Stomach (tissue), 8 donors: ENCODE measurements at regions not wholly inside any gene's neighbourhood (a gene's known extent, or its start where the extent isn't known, plus 50 kb on each side); places are given as distances from the start of the nearest gene placed in this dataset.

Experiments used
- DNase-seq, 2 donors: peaks; one replicate each; pipeline versions ENCODE4 v3.0.0 to v3.0.0-alpha.2; 2013 to 2019
- H3K27ac ChIP-seq, 5 donors: fragments of 200-600 bp in 4 of 5; sonication (generic) in 4 of 5; one replicate each; pipeline ENCODE4 v1.5.1; 2013 to 2019; ENCODE audit warnings: mild to moderate bottlenecking in 1 of 5, moderate library complexity in 1 of 5
- H3K27me3 ChIP-seq, 3 donors: fragments of 200-600 bp; sonication (generic); one replicate each; pipeline ENCODE4 v1.5.1; 2017 to 2019; ENCODE audit warnings: mixed run types in 1 of 3
- H3K36me3 ChIP-seq, 4 donors: fragments of 200-600 bp; sonication (generic); 1 replicate in 3 of 4; 2 replicates in 1 of 4; pipeline ENCODE4 v1.5.1; 2016 to 2019
- H3K4me1 ChIP-seq, 4 donors: fragments of 200-600 bp; sonication (generic); one replicate each; pipeline ENCODE4 v1.5.1; 2016 to 2019
- H3K4me3 ChIP-seq, 4 donors: fragments of 200-600 bp; sonication (generic) in 3 of 4; one replicate each; pipeline ENCODE4 v1.5.1; 2016 to 2019; ENCODE audit warnings: mild to moderate bottlenecking in 1 of 4
- H3K9me3 ChIP-seq, 4 donors: fragments of 200-600 bp; sonication (generic); one replicate each; pipeline ENCODE4 v1.5.1; 2016 to 2019
- CTCF ChIP-seq, 7 experiments: fragments of 450-650 bp in 4 of 7; fragments of 200-600 bp in 3 of 7; sonication (generic) in 3 of 7; IDR thresholded peaks; one replicate each; pipeline ENCODE4 v1.5.1; 2016 to 2019; ENCODE audit warnings: antibody characterized with exemption in 7 of 7, control low read depth in 2 of 7, mild to moderate bottlenecking in 1 of 7
- EP300 ChIP-seq: sonication (generic); formaldehyde crosslinking; IDR thresholded peaks from one replicate; pipeline ENCODE4 v1.6.1; 2017; ENCODE audit warnings: antibody characterized with exemption
- POLR2A ChIP-seq, 4 donors: fragments of 450-650 bp; IDR thresholded peaks; one replicate each; pipeline ENCODE4 v1.6.1; 2016; ENCODE audit warnings: antibody characterized with exemption in 4 of 4, control low read depth in 2 of 4, mild to moderate bottlenecking in 1 of 4, moderate library complexity in 1 of 4
- POLR2AphosphoS5 ChIP-seq, 3 donors: sonication (generic); formaldehyde crosslinking; IDR thresholded peaks; one replicate each; pipeline ENCODE4 v1.6.1; 2016; ENCODE audit warnings: antibody characterized with exemption in 3 of 3
- WGBS, 5 donors: extraction: QIAGEN DNeasy Blood & Tissue Kit in 3 of 5; methylation state at CpG; one replicate each; pipeline versions ENCODE4 v1.1.5 to v1.1.7; 2013 to 2018; 5-methylcytosine and 5-hydroxymethylcytosine counted together
- intact Hi-C: fragments of 100-400 bp; cut with DNase I; formaldehyde crosslinking; loops from one replicate; pipeline ENCODE4 v1.15.1; 2023; ENCODE audit warnings: low total_unique reads
- donor health status: healthy with polysubstance abuse.
- donor health status: Bipolar disorder and iron deficiency.
- donor health status: healthy.

- H3K27me3 ChIP-seq: no peaks in the 10 kb centered on the region
- peaks cover 0 to 12% (median 0%) of the 10 kb centered on the region in 4 donors for H3K9me3 ChIP-seq
- H3K36me3 ChIP-seq: no peaks in the 10 kb centered on the region
- no peaks in the 10 kb centered on the region for H3K4me1 ChIP-seq
- no peak overlapping the region for H3K4me3 ChIP-seq
- no peak for DNase-seq
- TF ChIP-seq CTCF (IDR thresholded peaks at IDR 0.05) (no peak), EP300 (no peak), POLR2AphosphoS5 (IDR thresholded peaks at IDR 0.05) (no peak), POLR2A (IDR thresholded peaks at IDR 0.05) (no peak)
- intact Hi-C loops: no loop called here
- no peak overlapping the region for H3K27ac ChIP-seq
- 71 to 90% (median 79%) methylated on average over 2 of the region's 2 CpGs for WGBS, 5 donors
Measured at GRCh38 chr4:96736352-96736889, 896.5 kb downstream of the PDHA2 start.

- intact Hi-C loops: no loop called here
- no peak for TF ChIP-seq POLR2AphosphoS5 (IDR thresholded peaks at IDR 0.05)
- no peak for TF ChIP-seq EP300
- no peak for TF ChIP-seq CTCF (IDR thresholded peaks at IDR 0.05)
Measured at GRCh38 chr4:96739101-96739500, 899.2 kb downstream of the PDHA2 start.

GRCh38 chr4:96742332-96743014, 902.6 kb downstream of the PDHA2 start:
- H3K4me1 ChIP-seq: no peaks in the 10 kb centered on the region
- intact Hi-C loops: no loop called here
- peaks cover 0 to 10% (median 7%) of the 10 kb centered on the region in 4 donors for H3K9me3 ChIP-seq
- H3K4me3 ChIP-seq: no peak overlapping the region
- no peak overlapping the region for H3K27ac ChIP-seq
- no peaks in the 10 kb centered on the region for H3K36me3 ChIP-seq
- DNase-seq: no peak
- H3K27me3 ChIP-seq: no peaks in the 10 kb centered on the region
- 90 to 94% (median 91%) methylated on average over 18 to 24 of the region's 24 CpGs for whole genome bisulfite sequencing, 5 donors
- TF ChIP-seq CTCF (IDR thresholded peaks at IDR 0.05) (no peak), EP300 (no peak)

More at GRCh38 chr4:96739101-96739500, 899.2 kb downstream of the PDHA2 start:
- Histone ChIP-seq H3K27ac (no peak overlapping the region), H3K4me3 (no peak overlapping the region), H3K9me3 (peaks cover 0 to 10% (median 7%) of the 10 kb centered on the region in 4 donors), H3K36me3 (no peaks in the 10 kb centered on the region), H3K4me1 (no peaks in the 10 kb centered on the region), H3K27me3 (no peaks in the 10 kb centered on the region)
- no peak for DNase-seq

- intact Hi-C loops: no loop called here
- Histone ChIP-seq H3K27me3 (no peaks in the 10 kb centered on the region), H3K27ac (no peak overlapping the region), H3K4me3 (no peak overlapping the region), H3K36me3 (no peaks in the 10 kb centered on the region), H3K4me1 (no peaks in the 10 kb centered on the region), H3K9me3 (peaks cover 0 to 18% (median 7%) of the 10 kb centered on the region in 4 donors)
- TF ChIP-seq POLR2A (IDR thresholded peaks at IDR 0.05): no peak
- no peak for TF ChIP-seq POLR2AphosphoS5 (IDR thresholded peaks at IDR 0.05)
- no peak for TF ChIP-seq CTCF (IDR thresholded peaks at IDR 0.05)
- no peak for TF ChIP-seq EP300
- DNase-seq: no peak
Measured at GRCh38 chr4:96744676-96745075, 904.8 kb downstream of the PDHA2 start.
